NB4 (cell line): ENCODE measurements at regions not wholly inside any gene's neighbourhood (a gene's known extent, or its start where the extent isn't known, plus 50 kb on each side); places are given as distances from the start of the nearest gene placed in this dataset.

Experiments used
- CTCF ChIP-seq: IDR thresholded peaks from one replicate; pipeline ENCODE4 v1.5.1; 2012; ENCODE audit warnings: low read depth, low read length
- MAX ChIP-seq: IDR thresholded peaks from 2 replicates; pipeline ENCODE4 v1.6.1; 2011; ENCODE audit warnings: low read depth, low read length
- POLR2A ChIP-seq: IDR thresholded peaks from 2 replicates; pipeline ENCODE4 v1.6.1; 2011; ENCODE audit warnings: mild to moderate bottlenecking; ENCODE audit not compliant: insufficient read length; ENCODE audit errors: extremely low read depth

- no peak for TF ChIP-seq CTCF
- TF ChIP-seq MAX: no peak
- no peak for TF ChIP-seq POLR2A
These were observed 544.2 kb upstream of the CCDC179 start for GRCh38 chr11:23404225-23405160.
